Erythroblast (primary cell): ENCODE measurements at regions not wholly inside any gene's neighbourhood (a gene's known extent, or its start where the extent isn't known, plus 50 kb on each side); places are given as distances from the start of the nearest gene placed in this dataset.

Experiments used
- GATA1 ChIP-seq: IDR thresholded peaks from 2 replicates; pipeline ENCODE4 v1.6.1; 2011; ENCODE audit warnings: low read depth, mild to moderate bottlenecking, control low read depth, low read length, moderate library complexity
- POLR2A ChIP-seq: IDR thresholded peaks from 2 replicates; pipeline ENCODE4 v1.6.1; 2011; ENCODE audit warnings: mild to moderate bottlenecking, low read length

DNA sequence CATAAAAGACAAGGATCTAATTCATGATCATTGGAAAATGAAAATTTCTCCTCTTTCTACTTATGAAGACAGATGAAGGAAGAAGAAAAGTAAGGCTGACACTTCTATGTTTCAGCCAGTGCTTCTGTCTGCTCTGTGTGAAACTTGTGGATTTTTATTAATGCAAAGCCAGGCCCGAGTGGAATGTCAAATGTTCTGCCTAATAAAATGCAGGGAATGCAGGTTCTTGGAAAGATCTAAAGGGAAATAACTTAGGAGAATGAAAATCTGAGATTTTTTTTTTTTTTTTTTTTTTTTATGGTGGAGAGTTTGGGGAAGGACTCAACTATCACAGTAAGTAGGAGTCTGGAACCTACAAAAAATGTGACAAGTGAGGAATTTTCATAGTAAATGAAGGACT lies 1732.3 kb upstream of the SLC10A2 start:
- TF ChIP-seq POLR2A (no peak), GATA1 (no peak)
